HepG2 (cell line): ENCODE measurements at regions not wholly inside any gene's neighbourhood (a gene's known extent, or its start where the extent isn't known, plus 50 kb on each side); places are given as distances from the start of the nearest gene placed in this dataset.

Experiments used
- HNRNPL ChIP-seq: fragments of 200-400 bp; formaldehyde crosslinking; IDR thresholded peaks from 2 replicates; pipeline ENCODE4 v1.6.1; 2017; ENCODE audit warnings: mild to moderate bottlenecking, low read depth, low read length
- ZNF589 ChIP-seq: sonication (generic); formaldehyde crosslinking; conservative IDR thresholded peaks from 2 replicates; pipeline ENCODE4 v1.8.0; 2022; ENCODE audit warnings: mild to moderate bottlenecking, moderate library complexity, missing genetic modification reagents
- TF ChIP-seq, protein P1 (sequence below): sonication (generic); formaldehyde crosslinking; IDR thresholded peaks from 2 replicates; pipeline ENCODE4 v1.8.1; 2023; ENCODE audit warnings: mild to moderate bottlenecking, missing genetic modification reagents, borderline replicate concordance
- TF ChIP-seq, protein P2 (sequence below): sonication (generic); formaldehyde crosslinking; IDR thresholded peaks from 2 replicates; pipeline ENCODE4 v1.9.0; 2021; ENCODE audit warnings: missing genetic modification reagents, borderline replicate concordance
- TF ChIP-seq, protein P3 (sequence below): sonication (generic); formaldehyde crosslinking; IDR thresholded peaks from 2 replicates; pipeline ENCODE4 v1.5.0; 2020; ENCODE audit warnings: mild to moderate bottlenecking, missing genetic modification reagents, moderate library complexity
- TF ChIP-seq, protein P4 (sequence below): sonication (generic); formaldehyde crosslinking; IDR thresholded peaks from 2 replicates; pipeline ENCODE4 v1.4.0; 2020; ENCODE audit warnings: low read depth, missing genetic modification reagents
- TF ChIP-seq, protein P5 (sequence below): IDR thresholded peaks from 2 replicates; pipeline ENCODE4 v1.6.1; 2012; ENCODE audit warnings: inconsistent platforms

DNA sequence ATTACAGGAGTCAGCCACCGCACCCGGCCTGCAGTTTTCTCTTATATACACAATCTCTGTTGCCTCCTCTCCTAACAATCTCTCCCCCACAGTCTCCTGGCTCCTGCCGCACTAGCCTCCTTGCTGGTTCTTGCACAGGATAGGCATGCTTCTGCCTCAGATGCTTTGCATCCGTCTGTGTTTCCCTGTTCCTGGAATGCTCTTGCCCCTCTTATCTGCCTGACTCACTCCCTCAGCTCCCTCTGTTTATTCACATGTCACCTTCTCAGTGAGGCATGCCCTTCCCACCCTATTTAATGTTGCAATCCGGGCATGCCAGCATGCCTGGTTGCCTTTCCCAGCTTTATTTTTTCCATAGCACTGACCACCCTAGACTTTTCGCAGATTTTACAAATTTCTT lies 161.9 kb downstream of the PHF8 start:
- TF ChIP-seq, protein P1, sequence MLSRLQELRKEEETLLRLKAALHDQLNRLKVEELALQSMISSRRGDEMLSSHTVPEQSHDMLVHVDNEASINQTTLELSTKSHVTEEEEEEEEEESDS (CRISPR knock-in tag), result no peak
- TF ChIP-seq HNRNPL (no peak), ZNF589 (CRISPR knock-in tag) (no peak)
- TF ChIP-seq, protein P2, sequence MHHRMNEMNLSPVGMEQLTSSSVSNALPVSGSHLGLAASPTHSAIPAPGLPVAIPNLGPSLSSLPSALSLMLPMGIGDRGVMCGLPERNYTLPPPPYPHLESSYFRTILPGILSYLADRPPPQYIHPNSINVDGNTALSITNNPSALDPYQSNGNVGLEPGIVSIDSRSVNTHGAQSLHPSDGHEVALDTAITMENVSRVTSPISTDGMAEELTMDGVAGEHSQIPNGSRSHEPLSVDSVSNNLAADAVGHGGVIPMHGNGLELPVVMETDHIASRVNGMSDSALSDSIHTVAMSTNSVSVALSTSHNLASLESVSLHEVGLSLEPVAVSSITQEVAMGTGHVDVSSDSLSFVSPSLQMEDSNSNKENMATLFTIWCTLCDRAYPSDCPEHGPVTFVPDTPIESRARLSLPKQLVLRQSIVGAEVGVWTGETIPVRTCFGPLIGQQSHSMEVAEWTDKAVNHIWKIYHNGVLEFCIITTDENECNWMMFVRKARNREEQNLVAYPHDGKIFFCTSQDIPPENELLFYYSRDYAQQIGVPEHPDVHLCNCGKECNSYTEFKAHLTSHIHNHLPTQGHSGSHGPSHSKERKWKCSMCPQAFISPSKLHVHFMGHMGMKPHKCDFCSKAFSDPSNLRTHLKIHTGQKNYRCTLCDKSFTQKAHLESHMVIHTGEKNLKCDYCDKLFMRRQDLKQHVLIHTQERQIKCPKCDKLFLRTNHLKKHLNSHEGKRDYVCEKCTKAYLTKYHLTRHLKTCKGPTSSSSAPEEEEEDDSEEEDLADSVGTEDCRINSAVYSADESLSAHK (CRISPR knock-in tag), result no peak
- TF ChIP-seq, protein P3, sequence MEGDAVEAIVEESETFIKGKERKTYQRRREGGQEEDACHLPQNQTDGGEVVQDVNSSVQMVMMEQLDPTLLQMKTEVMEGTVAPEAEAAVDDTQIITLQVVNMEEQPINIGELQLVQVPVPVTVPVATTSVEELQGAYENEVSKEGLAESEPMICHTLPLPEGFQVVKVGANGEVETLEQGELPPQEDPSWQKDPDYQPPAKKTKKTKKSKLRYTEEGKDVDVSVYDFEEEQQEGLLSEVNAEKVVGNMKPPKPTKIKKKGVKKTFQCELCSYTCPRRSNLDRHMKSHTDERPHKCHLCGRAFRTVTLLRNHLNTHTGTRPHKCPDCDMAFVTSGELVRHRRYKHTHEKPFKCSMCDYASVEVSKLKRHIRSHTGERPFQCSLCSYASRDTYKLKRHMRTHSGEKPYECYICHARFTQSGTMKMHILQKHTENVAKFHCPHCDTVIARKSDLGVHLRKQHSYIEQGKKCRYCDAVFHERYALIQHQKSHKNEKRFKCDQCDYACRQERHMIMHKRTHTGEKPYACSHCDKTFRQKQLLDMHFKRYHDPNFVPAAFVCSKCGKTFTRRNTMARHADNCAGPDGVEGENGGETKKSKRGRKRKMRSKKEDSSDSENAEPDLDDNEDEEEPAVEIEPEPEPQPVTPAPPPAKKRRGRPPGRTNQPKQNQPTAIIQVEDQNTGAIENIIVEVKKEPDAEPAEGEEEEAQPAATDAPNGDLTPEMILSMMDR (CRISPR knock-in tag), result no peak
- TF ChIP-seq, protein P4, sequence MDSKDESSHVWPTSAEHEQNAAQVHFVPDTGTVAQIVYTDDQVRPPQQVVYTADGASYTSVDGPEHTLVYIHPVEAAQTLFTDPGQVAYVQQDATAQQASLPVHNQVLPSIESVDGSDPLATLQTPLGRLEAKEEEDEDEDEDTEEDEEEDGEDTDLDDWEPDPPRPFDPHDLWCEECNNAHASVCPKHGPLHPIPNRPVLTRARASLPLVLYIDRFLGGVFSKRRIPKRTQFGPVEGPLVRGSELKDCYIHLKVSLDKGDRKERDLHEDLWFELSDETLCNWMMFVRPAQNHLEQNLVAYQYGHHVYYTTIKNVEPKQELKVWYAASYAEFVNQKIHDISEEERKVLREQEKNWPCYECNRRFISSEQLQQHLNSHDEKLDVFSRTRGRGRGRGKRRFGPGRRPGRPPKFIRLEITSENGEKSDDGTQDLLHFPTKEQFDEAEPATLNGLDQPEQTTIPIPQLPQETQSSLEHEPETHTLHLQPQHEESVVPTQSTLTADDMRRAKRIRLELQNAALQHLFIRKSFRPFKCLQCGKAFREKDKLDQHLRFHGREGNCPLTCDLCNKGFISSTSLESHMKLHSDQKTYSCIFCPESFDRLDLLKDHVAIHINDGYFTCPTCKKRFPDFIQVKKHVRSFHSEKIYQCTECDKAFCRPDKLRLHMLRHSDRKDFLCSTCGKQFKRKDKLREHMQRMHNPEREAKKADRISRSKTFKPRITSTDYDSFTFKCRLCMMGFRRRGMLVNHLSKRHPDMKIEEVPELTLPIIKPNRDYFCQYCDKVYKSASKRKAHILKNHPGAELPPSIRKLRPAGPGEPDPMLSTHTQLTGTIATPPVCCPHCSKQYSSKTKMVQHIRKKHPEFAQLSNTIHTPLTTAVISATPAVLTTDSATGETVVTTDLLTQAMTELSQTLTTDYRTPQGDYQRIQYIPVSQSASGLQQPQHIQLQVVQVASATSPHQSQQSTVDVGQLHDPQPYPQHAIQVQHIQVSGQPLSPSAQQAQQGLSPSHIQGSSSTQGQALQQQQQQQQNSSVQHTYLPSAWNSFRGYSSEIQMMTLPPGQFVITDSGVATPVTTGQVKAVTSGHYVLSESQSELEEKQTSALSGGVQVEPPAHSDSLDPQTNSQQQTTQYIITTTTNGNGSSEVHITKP (CRISPR knock-in tag), result no peak
- TF ChIP-seq, protein P5, sequence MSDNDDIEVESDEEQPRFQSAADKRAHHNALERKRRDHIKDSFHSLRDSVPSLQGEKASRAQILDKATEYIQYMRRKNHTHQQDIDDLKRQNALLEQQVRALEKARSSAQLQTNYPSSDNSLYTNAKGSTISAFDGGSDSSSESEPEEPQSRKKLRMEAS, result peak; percentile 53
